GM12872 (cell line): ENCODE measurements at regions not wholly inside any gene's neighbourhood (a gene's known extent, or its start where the extent isn't known, plus 50 kb on each side); places are given as distances from the start of the nearest gene placed in this dataset.

Experiments used
- CTCF ChIP-seq: IDR thresholded peaks from 3 replicates; pipeline ENCODE4 v1.5.1; 2011; ENCODE audit warnings: low read depth, mild to moderate bottlenecking, low read length, moderate library complexity; ENCODE audit not compliant: insufficient read depth

DNA sequence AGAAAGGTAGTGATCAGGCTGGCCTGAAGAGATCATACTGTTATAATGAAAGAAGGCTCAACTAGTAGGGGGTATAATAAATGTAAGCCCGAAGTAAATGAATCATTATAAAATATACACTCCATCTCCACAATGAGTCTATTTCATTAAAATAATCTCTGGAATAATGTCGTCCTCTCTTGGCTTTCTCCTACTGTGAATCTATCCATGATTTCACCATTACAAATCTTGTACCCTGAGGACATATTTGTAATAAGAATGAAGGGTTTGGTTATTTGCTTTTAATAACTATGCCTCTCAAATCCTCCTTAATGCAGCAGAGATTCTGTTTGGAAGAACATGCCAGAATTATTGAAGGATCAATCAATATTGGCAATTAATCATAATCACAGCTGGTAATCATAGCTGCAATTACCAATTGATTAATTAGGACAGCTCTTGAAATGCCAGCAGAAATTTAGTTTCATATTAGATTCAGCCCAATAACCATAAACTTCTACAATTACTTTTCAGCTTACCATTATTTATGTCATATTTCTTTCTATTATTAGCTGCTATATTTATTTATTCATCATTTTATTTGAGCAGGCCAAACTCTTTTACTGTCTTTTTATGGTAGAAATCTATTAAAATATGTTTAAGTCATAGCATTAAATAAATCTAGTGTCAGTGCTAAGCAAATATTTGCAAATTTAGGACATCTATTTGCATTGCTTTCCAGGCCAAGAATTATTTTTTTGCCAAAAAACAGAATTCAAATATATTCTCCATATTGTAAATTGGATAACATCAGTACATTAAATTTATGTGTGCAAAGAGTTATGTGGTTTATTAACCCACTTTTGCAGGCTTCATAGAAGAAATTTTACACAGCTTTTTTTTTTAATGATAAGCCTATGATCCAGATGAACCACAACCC lies 588.4 kb upstream of the LRRC4C start:
- TF ChIP-seq CTCF = no peak

GRCh38 chr11:42049186-42049585 lies 589.7 kb upstream of the LRRC4C start:
- no peak for TF ChIP-seq CTCF

DNA sequence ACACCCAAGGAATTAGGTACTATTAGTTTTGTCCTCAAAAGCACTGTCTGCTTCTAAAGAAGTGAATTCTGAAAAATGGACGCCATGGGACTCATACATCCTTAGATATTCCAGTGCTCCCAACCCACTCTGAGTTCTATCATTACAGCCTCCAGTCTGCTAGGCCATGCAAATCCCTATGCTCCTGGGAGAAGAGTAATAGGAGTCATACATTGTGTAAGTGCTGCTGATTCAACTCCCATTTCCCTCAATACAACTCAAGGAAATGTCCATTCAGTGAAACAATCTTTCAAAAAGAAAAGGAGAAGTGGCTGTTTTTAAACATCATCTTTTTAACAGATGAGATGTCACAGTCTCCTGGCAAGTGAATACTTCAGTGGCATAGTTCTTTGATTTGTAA lies 590.2 kb upstream of the LRRC4C start:
- no peak for TF ChIP-seq CTCF

GRCh38 chr11:42054351-42054900 lies 595.0 kb upstream of the LRRC4C start:
- no peak for TF ChIP-seq CTCF

GRCh38 chr11:42055606-42056005 lies 596.2 kb upstream of the LRRC4C start:
- TF ChIP-seq CTCF = no peak

- TF ChIP-seq CTCF = no peak
These were observed 599.3 kb upstream of the LRRC4C start for GRCh38 chr11:42058794-42059193.

DNA sequence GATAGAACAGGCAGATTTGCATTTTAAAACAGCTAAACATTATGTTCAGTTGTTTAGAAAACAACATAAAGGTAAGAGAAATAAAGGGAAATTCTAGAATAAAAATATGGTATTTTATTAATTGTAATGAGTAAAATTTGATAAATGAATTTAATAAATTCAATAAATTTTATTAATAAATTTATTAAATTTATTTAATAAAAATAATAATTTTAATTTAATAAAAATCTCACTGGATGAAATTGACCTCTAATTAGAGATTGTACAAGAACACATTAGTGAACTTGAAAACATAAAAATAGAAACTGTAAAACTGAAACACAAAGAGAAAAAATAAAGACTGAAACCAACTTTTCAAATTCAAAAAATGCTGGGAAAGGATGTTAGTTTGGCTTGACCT lies 605.7 kb upstream of the LRRC4C start:
- TF ChIP-seq CTCF = no peak
